GM18505 (cell line): ENCODE measurements at regions not wholly inside any gene's neighbourhood (a gene's known extent, or its start where the extent isn't known, plus 50 kb on each side); places are given as distances from the start of the nearest gene placed in this dataset.
"Not testable (repeated sequence)": the region's sequence is repeated elsewhere in the genome, so short reads cannot be mapped to it uniquely, and the experiment has no call there.

Experiments
- ATAC-seq: cut with Tn5 transposase; IDR thresholded peaks from one replicate; pipeline ENCODE4 v1.9.1; 2021; ENCODE audit not compliant: unreplicated experiment
- POLR2A ChIP-seq: IDR thresholded peaks from 4 replicates; pipeline ENCODE4 v1.6.1; 2011; ENCODE audit warnings: borderline replicate concordance; ENCODE audit not compliant: insufficient read depth, insufficient read length; ENCODE audit errors: extremely low read depth

- ATAC-seq, result no peak
- TF ChIP-seq POLR2A, result no peak
Measured at GRCh38 chr13:90648497-90648896, 699.0 kb upstream of the MIR17HG start.

DNA sequence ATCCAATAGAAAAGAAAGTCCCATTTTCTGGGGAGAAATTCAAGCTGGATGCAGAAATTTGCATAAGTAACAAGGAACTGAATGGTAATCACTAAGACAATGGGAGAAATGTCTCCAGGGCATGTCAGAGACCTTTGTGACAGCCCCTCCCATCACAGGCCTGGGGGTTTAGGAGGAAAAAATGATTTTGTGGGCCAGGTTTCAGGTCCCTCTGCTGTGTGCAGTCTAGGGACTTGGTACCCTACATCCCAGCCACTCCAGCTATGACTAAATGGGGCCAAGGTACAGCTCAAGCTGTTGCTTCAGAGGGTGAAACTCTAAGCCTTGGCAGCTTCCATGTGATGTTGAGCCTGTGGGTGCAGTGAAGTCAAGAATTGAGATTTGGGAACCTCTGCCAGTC, 695.5 kb upstream of the MIR17HG start:
- no peak for TF ChIP-seq POLR2A
- no peak for ATAC-seq

- no peak for TF ChIP-seq POLR2A
- ATAC-seq, result no peak
Measured at GRCh38 chr13:90654970-90655369, 692.5 kb upstream of the MIR17HG start.

GRCh38 chr13:90664200-90664599, 683.3 kb upstream of the MIR17HG start:
- ATAC-seq, result not testable (repeated sequence)

- no peak for ATAC-seq
- TF ChIP-seq POLR2A, result no peak
Measured at GRCh38 chr13:90673746-90674145, 673.7 kb upstream of the MIR17HG start.

- no peak for TF ChIP-seq POLR2A
- ATAC-seq, result no peak
Measured at GRCh38 chr13:90675129-90675528, 672.4 kb upstream of the MIR17HG start.

GRCh38 chr13:90680826-90681225, 666.7 kb upstream of the MIR17HG start:
- ATAC-seq, result no peak
- TF ChIP-seq POLR2A, result no peak

DNA sequence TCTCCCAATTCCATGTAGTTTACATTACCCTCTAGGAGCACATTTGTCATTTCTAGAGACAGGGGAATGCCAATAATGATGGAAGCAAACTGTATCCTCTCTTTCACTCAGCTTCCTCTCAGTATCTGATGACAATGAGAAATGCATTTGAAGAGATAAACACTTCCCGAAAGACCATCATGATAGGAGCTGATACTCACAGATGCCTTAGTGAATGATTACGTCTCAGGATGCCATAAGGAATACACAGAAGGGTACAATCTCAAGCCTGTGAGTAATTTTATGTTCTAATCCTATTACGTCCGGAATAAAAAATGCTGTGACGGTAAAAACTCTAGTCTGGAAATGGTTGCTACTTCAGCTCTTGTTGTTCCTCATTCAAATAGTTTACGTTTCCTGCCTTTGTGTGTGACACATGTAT, 663.8 kb upstream of the MIR17HG start:
- ATAC-seq, result no peak
- TF ChIP-seq POLR2A, result no peak

GRCh38 chr13:90686442-90686841, 661.0 kb upstream of the MIR17HG start:
- no peak for TF ChIP-seq POLR2A
- ATAC-seq, result no peak

GRCh38 chr13:90689111-90689510, 658.4 kb upstream of the MIR17HG start:
- ATAC-seq, result no peak
- no peak for TF ChIP-seq POLR2A

DNA sequence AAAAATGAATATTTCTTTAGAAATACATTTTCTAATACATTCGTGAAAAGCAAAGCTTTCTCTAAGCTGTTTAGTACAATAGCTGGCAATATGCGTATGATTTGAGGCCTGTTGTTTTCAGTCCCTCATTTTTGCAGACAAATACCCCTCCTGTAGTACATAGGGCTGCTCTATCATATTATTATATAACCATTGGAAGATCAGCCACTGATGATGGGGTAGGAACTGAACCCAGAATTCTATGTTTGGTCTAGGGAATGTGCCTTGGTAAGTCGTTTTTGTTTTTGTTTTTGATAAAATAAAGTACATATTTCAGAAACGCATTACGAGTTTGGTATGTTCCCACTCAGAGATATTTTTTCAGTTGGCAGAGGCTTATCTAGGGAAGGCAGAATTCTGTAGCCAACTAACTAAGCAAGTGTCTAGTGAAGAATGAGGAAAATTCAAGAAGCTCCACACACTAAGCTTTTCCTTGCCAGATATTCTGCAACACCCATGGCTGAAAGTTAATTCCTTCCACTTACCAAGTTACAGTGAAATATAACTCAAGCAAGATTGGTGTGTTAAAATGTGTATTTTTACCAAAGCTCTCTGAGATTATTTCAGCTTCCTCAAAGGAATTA, 656.9 kb upstream of the MIR17HG start:
- ATAC-seq, result no peak
- TF ChIP-seq POLR2A, result no peak

- no peak for ATAC-seq
- TF ChIP-seq POLR2A, result no peak
Measured at GRCh38 chr13:90696254-90696653, 651.2 kb upstream of the MIR17HG start.

- no peak for ATAC-seq
- TF ChIP-seq POLR2A, result no peak
Measured at GRCh38 chr13:90696656-90697055, 650.8 kb upstream of the MIR17HG start.

DNA sequence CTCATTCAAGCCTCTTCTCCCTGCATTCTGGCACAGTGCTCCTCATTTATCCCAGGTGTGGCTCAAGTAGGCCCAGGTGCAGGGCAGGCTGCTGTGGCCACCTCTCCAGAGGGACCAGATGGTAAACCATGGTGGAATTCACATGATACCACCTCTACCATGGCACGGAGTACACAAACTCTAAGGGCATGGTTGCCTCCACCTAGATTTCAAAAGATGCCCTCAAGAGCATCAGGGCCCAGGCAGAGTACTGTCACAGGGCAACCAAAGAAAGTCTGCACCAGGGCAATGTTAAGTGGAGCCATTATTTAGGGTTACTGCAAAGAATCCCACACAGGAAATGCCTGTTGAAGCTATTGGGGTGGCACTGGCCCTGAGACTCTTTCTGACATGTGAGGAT, 647.1 kb upstream of the MIR17HG start:
- no peak for ATAC-seq
- no peak for TF ChIP-seq POLR2A

- TF ChIP-seq POLR2A, result no peak
- no peak for ATAC-seq
Measured at GRCh38 chr13:90701264-90701663, 646.2 kb upstream of the MIR17HG start.
